B cell (primary cell): ENCODE measurements at regions not wholly inside any gene's neighbourhood (a gene's known extent, or its start where the extent isn't known, plus 50 kb on each side); places are given as distances from the start of the nearest gene placed in this dataset.

Experiments
- ATAC-seq: fragments of 200-7000 bp; cut with Tn5 transposase; one replicate; pipeline ENCODE4 v1.10.0; 2021; ENCODE audit warnings: low read depth, mild to moderate bottlenecking, moderate number of reproducible peaks, moderate library complexity
- CTCF ChIA-PET: fragments of 350-600 bp; sonication (Branson Sonifier 250); formaldehyde crosslinking; loops from one replicate; lab custom pipeline; 2021; ENCODE audit warnings: antibody characterized with exemption, inconsistent platforms; lab: Charles Lee
- POLR2A ChIA-PET: fragments of 350-600 bp; sonication (Branson Sonifier 250); formaldehyde crosslinking; loops from one replicate; lab custom pipeline; 2021; ENCODE audit warnings: antibody characterized with exemption; lab: Charles Lee
- DNase-seq: peaks from one replicate; pipeline ENCODE4 v3.0.0; 2013
- H2AFZ ChIP-seq: 2 replicates; pipeline ENCODE4 v1.6.1; 2012; ENCODE audit warnings: mild to moderate bottlenecking, low read depth, low read length; ENCODE audit not compliant: insufficient read depth, poor library complexity, severe bottlenecking
- H3K27ac ChIP-seq, 2 donors: 1 replicate in 1 of 2; 2 replicates in 1 of 2; pipeline ENCODE4 v1.5.1; 2012 to 2013; ENCODE audit warnings: low read length in 2 of 2, mild to moderate bottlenecking in 2 of 2, moderate library complexity in 1 of 2
- H3K27me3 ChIP-seq, 4 experiments: fragments of 200-600 bp in 1 of 4; sonication (generic) in 1 of 4; replicated peaks in 1 of 4; 1 replicate in 2 of 4; 2 replicates in 2 of 4; pipeline versions ENCODE4 v1.6.1 to v1.7.0; 2013 to 2016; ENCODE audit warnings: low read length in 3 of 4, mild to moderate bottlenecking in 2 of 4, mixed read lengths in 1 of 4, moderate library complexity in 1 of 4; ENCODE audit not compliant: insufficient read depth in 4 of 4, control insufficient read depth in 3 of 4; ENCODE audit errors: control extremely low read depth in 1 of 4
- H3K36me3 ChIP-seq, 2 experiments: replicated peaks in 1 of 2; 1 replicate in 1 of 2; 2 replicates in 1 of 2; pipeline versions ENCODE4 v1.6.1 to v1.7.1; 2013; ENCODE audit warnings: low read length in 1 of 2; ENCODE audit not compliant: insufficient read depth in 2 of 2, control insufficient read depth in 1 of 2; ENCODE audit errors: control extremely low read depth in 1 of 2, extremely low read depth in 1 of 2
- H3K4me1 ChIP-seq, 2 donors: fragments of 200-600 bp in 1 of 2; sonication (generic) in 1 of 2; 1 replicate in 1 of 2; 2 replicates in 1 of 2; pipeline versions ENCODE4 v1.5.1 to v1.6.1; 2013 to 2017; ENCODE audit warnings: low read length in 2 of 2; ENCODE audit not compliant: control insufficient read depth in 2 of 2, insufficient read depth in 2 of 2
- H3K4me2 ChIP-seq: replicated peaks from 2 replicates; pipeline ENCODE3; 2012; ENCODE audit warnings: mild to moderate bottlenecking, low read depth, low read length; ENCODE audit not compliant: poor library complexity, severe bottlenecking
- H3K4me3 ChIP-seq, 5 experiments: fragments of 200-600 bp in 1 of 5; sonication (generic) in 1 of 5; 1 replicate in 3 of 5; 2 replicates in 2 of 5; pipeline versions ENCODE4 v1.5.1 to v1.7.0; 2011 to 2016; ENCODE audit warnings: low read length in 4 of 5, mild to moderate bottlenecking in 4 of 5, low read depth in 2 of 5, control low read depth in 1 of 5, moderate library complexity in 1 of 5; ENCODE audit not compliant: insufficient read depth in 1 of 5; ENCODE audit errors: control extremely low read depth in 1 of 5, extremely low read depth in 1 of 5
- H3K79me2 ChIP-seq: fragments of 200-600 bp; sonication (generic); one replicate; pipeline ENCODE4 v1.6.0; 2016; ENCODE audit warnings: low read length; ENCODE audit not compliant: control insufficient read depth, insufficient read depth
- H3K9ac ChIP-seq: fragments of 200-600 bp; sonication (generic); 2 replicates; pipeline ENCODE4 v1.6.1; 2017; ENCODE audit warnings: mild to moderate bottlenecking, low read length, moderate library complexity
- H3K9me3 ChIP-seq, 3 donors: one replicate each; pipeline versions ENCODE4 v1.6.1 to v1.7.1; 2013; ENCODE audit warnings: low read length in 2 of 3; ENCODE audit not compliant: control insufficient read depth in 2 of 3, insufficient read depth in 1 of 3; ENCODE audit errors: control extremely low read depth in 1 of 3
- H4K20me1 ChIP-seq: 2 replicates; pipeline ENCODE4 v1.6.0; 2012; ENCODE audit warnings: mild to moderate bottlenecking, low read length; ENCODE audit not compliant: insufficient read depth, control insufficient read depth, poor library complexity, severe bottlenecking
- H3K27ac Mint-ChIP-seq: one replicate; pipeline ENCODE4 v1.8.0; 2021; ENCODE audit warnings: mixed read lengths
- H3K27me3 Mint-ChIP-seq: one replicate; pipeline ENCODE4 v1.8.0; 2021; ENCODE audit warnings: mixed read lengths
- H3K4me1 Mint-ChIP-seq: one replicate; pipeline ENCODE4 v1.8.0; 2021; ENCODE audit warnings: mixed read lengths
- H3K4me3 Mint-ChIP-seq: one replicate; pipeline ENCODE4 v1.8.0; 2021; ENCODE audit warnings: mixed read lengths
- H3K9me3 Mint-ChIP-seq: one replicate; pipeline ENCODE4 v1.8.0; 2022; ENCODE audit warnings: mixed read lengths; ENCODE audit not compliant: insufficient read depth
- CTCF ChIP-seq: fragments of 200-600 bp; IDR thresholded peaks from one replicate; pipeline ENCODE4 v1.8.0; 2022; ENCODE audit warnings: antibody characterized with exemption, mild to moderate bottlenecking
- EZH2 ChIP-seq: IDR thresholded peaks from 2 replicates; pipeline ENCODE4 v1.6.1; 2012; ENCODE audit warnings: borderline replicate concordance, low read depth, mild to moderate bottlenecking, moderate library complexity, low read length; ENCODE audit not compliant: insufficient read depth, poor library complexity, severe bottlenecking
- WGBS: methylation state at CpG from one replicate; pipeline ENCODE4 v1.1.5; 2013; ENCODE audit warnings: missing lambda C conversion rate; ENCODE audit not compliant: insufficient coverage; 5-methylcytosine and 5-hydroxymethylcytosine counted together
- intact Hi-C: fragments of 100-400 bp; cut with micrococcal nuclease; formaldehyde crosslinking; loops from one replicate; pipeline ENCODE4 v1.10.0; 2022

DNA sequence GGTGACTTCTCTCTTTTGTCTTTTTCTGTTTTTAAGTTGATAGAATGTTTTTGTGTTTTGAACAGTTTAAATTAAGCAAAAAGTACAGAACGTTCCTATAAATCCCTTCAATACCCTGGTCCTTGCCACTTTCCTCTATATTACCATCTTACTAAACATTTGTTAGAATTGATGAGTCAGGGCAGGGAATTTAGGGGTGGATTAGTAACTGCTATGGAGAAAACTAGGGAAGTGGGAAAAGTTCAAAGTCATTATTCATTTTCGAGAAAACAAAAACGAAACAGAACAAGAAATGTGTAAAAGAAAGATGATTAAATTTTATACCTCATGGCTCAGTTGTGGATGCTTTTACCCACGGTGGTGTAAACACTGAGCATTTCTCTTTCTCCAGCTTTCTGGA is 240.4 kb upstream of the SULF2 start:
- no peak overlapping the region for H3K4me2 ChIP-seq
- peaks cover 0 to 4% of the 10 kb centered on the region in 2 donors for H3K4me1 ChIP-seq
- H3K27me3 Mint-ChIP-seq = peaks cover 9% of the 10 kb centered on the region
- no peaks in the 10 kb centered on the region for H3K36me3 ChIP-seq
- no CpG with 5 or more reads among the region's 4 CpGs for WGBS
- no peaks in the 10 kb centered on the region for H3K79me2 ChIP-seq
- H3K27ac Mint-ChIP-seq = no peak overlapping the region
- no peak overlapping the region for H3K4me3 ChIP-seq
- H2AFZ ChIP-seq = no peak overlapping the region
- H3K9ac ChIP-seq = no peak overlapping the region
- intact Hi-C loops = no loop called here
- H3K27me3 ChIP-seq = no peaks in the 10 kb centered on the region
- H3K27ac ChIP-seq = no peak overlapping the region
- ChIA-PET POLR2A (no interaction called here), CTCF (no interaction called here)
- ATAC-seq = no peak
- no peaks in the 10 kb centered on the region for H4K20me1 ChIP-seq
- TF ChIP-seq CTCF (no peak), EZH2 (no peak)
- H3K9me3 Mint-ChIP-seq = no peaks in the 10 kb centered on the region
- H3K9me3 ChIP-seq = peaks cover 0 to 10% (median 6%) of the 10 kb centered on the region in 3 donors
- DNase-seq = no peak
- H3K4me1 Mint-ChIP-seq = peaks cover 4% of the 10 kb centered on the region
- no peak overlapping the region for H3K4me3 Mint-ChIP-seq

- CTCF ChIA-PET = no interaction called here
- ATAC-seq = no peak
- H3K4me2 ChIP-seq = no peak overlapping the region
Measured at GRCh38 chr20:48025051-48025515, 239.8 kb upstream of the SULF2 start.

More at GRCh38 chr20:48025051-48025515, 239.8 kb upstream of the SULF2 start:
- Histone ChIP-seq H3K36me3 (no peaks in the 10 kb centered on the region), H2AFZ (no peak overlapping the region), H3K9me3 (peaks cover 0 to 10% (median 6%) of the 10 kb centered on the region in 3 donors), H3K4me3 (no peak overlapping the region), H4K20me1 (no peaks in the 10 kb centered on the region), H3K4me1 (peaks cover 0 to 4% of the 10 kb centered on the region in 2 donors), H3K79me2 (no peaks in the 10 kb centered on the region), H3K9ac (no peak overlapping the region), H3K27me3 (peaks cover 0 to 6% (median 0%) of the 10 kb centered on the region in 4 experiments), H3K27ac (no peak overlapping the region)
- 77% methylated on average over 13 of the region's 13 CpGs for WGBS
- Mint-ChIP-seq H3K9me3 (no peaks in the 10 kb centered on the region), H3K27ac (no peak overlapping the region), H3K4me1 (peaks cover 4% of the 10 kb centered on the region), H3K27me3 (peaks cover 13% of the 10 kb centered on the region), H3K4me3 (no peak overlapping the region)
- POLR2A ChIA-PET = no interaction called here
- DNase-seq = no peak
- TF ChIP-seq CTCF (no peak), EZH2 (no peak)
- intact Hi-C loops = no loop called here
